Keratinocyte (primary cell): ENCODE measurements at regions not wholly inside any gene's neighbourhood (a gene's known extent, or its start where the extent isn't known, plus 50 kb on each side); places are given as distances from the start of the nearest gene placed in this dataset.
"Not testable (repeated sequence)": the region's sequence is repeated elsewhere in the genome, so short reads cannot be mapped to it uniquely, and the experiment has no call there.

Experiments
- DNase-seq: peaks from one replicate; pipeline ENCODE4 v3.0.0-alpha.2; 2011; ENCODE audit warnings: low read depth, missing footprints, low spot score
- FAIRE-seq: peaks from 2 replicates; lab custom pipeline; 2011; peaks lifted over from hg19 to GRCh38; lab: Jason Lieb, UNC
- H2AFZ ChIP-seq: 2 replicates; pipeline ENCODE4 v1.6.0; 2012; ENCODE audit warnings: low read length, control low read depth, inconsistent platforms; ENCODE audit not compliant: control insufficient read depth
- H3K27ac ChIP-seq: 2 replicates; pipeline ENCODE4 v1.5.1; 2011; ENCODE audit warnings: low read length; ENCODE audit not compliant: control insufficient read depth, insufficient read depth
- H3K27me3 ChIP-seq: 3 replicates; pipeline ENCODE4 v1.6.0; 2011; ENCODE audit warnings: low read length; ENCODE audit not compliant: control insufficient read depth, insufficient read depth; ENCODE audit errors: extremely low read depth
- H3K36me3 ChIP-seq, 2 experiments: 2 replicates in 1 of 2; 3 replicates in 1 of 2; pipeline ENCODE4 v1.5.1; 2011; ENCODE audit warnings: low read length in 2 of 2, mild to moderate bottlenecking in 1 of 2; ENCODE audit not compliant: control insufficient read depth in 2 of 2, insufficient read depth in 2 of 2; ENCODE audit errors: extremely low read depth in 1 of 2
- H3K4me1 ChIP-seq: 3 replicates; pipeline ENCODE4 v1.5.1; 2011; ENCODE audit warnings: low read length; ENCODE audit not compliant: control insufficient read depth, insufficient read depth; ENCODE audit errors: extremely low read depth
- H3K4me2 ChIP-seq: 3 replicates; pipeline ENCODE4 v1.6.0; 2011; ENCODE audit warnings: low read depth, low read length; ENCODE audit not compliant: control insufficient read depth, insufficient read depth; ENCODE audit errors: extremely low read depth
- H3K4me3 ChIP-seq, 3 experiments: fragments of 200-600 bp in 1 of 3; sonication (generic) in 1 of 3; 2 replicates in 2 of 3; 3 replicates in 1 of 3; pipeline ENCODE4 v1.5.1; 2011 to 2016; ENCODE audit warnings: low read length in 3 of 3, mild to moderate bottlenecking in 3 of 3, control low read depth in 2 of 3, inconsistent platforms in 1 of 3, low read depth in 1 of 3, mixed read lengths in 1 of 3, mixed run types in 1 of 3, moderate library complexity in 1 of 3; ENCODE audit not compliant: control insufficient read depth in 2 of 3, insufficient read depth in 2 of 3; ENCODE audit errors: extremely low read depth in 1 of 3
- H3K79me2 ChIP-seq: 2 replicates; pipeline ENCODE4 v1.6.0; 2012; ENCODE audit warnings: low read length; ENCODE audit not compliant: control insufficient read depth, insufficient read depth
- H3K9ac ChIP-seq: 3 replicates; pipeline ENCODE4 v1.6.0; 2011; ENCODE audit warnings: low read length; ENCODE audit not compliant: control insufficient read depth, insufficient read depth; ENCODE audit errors: extremely low read depth
- H3K9me1 ChIP-seq: 3 replicates; pipeline ENCODE4 v1.6.0; 2011; ENCODE audit warnings: low read length; ENCODE audit not compliant: control insufficient read depth, insufficient read depth; ENCODE audit errors: extremely low read depth
- H3K9me3 ChIP-seq: 2 replicates; pipeline ENCODE4 v1.5.1; 2012; ENCODE audit warnings: low read depth, low read length; ENCODE audit not compliant: control insufficient read depth
- H4K20me1 ChIP-seq: 3 replicates; pipeline ENCODE4 v1.6.0; 2011; ENCODE audit warnings: low read length; ENCODE audit not compliant: control insufficient read depth, insufficient read depth; ENCODE audit errors: extremely low read depth
- EZH2 ChIP-seq: IDR thresholded peaks from one replicate; pipeline ENCODE4 v1.6.1; 2012; ENCODE audit warnings: inconsistent platforms, mild to moderate bottlenecking, low read length, moderate library complexity
- dilution Hi-C: fragments of 300-500 bp; cut with MboI; formaldehyde crosslinking; loops from one replicate; pipeline ENCODE4 v1.7.0; 2020; ENCODE audit warnings: low sequenced_read_pairs; ENCODE audit not compliant: extremely low pct_ligation_motif_present
- TF ChIP-seq, protein P1 (sequence below), 3 experiments: IDR thresholded peaks in 1 of 3; conservative IDR thresholded peaks in 1 of 3; optimal IDR thresholded peaks in 1 of 3; 2 replicates in 2 of 3; 3 replicates in 1 of 3; pipeline versions ENCODE3 to v1.5.1; 2011; ENCODE audit warnings: low read length in 3 of 3, mild to moderate bottlenecking in 3 of 3, moderate library complexity in 2 of 3, control low read depth in 1 of 3, inconsistent platforms in 1 of 3; ENCODE audit not compliant: insufficient read depth in 2 of 3; ENCODE audit errors: extremely low read depth in 1 of 3

DNA sequence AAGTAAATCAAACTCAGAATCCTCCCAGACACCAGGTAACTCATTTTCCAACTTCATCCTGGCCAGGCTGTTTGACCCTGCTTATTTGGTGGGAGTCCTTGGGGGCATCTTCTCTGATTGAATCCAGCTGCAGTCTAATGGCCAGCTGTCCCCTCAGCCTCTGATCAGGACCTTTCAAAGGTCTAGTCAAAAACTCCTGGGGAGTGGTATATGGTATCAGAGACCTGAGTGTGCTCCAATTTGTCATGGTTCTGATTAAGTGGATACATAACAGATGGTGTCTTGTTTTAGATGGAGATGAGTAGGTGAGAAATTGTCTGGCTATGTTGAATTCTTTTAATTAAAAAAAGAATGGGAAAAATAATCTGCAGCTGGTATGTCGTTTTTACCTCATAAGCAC is 842.6 kb upstream of the ACVR2A start:
- Histone ChIP-seq H3K27ac (no peak overlapping the region), H3K9me3 (no peaks in the 10 kb centered on the region), H3K79me2 (no peaks in the 10 kb centered on the region), H3K9ac (no peak overlapping the region), H3K36me3 (no peaks in the 10 kb centered on the region), H3K9me1 (no peaks in the 10 kb centered on the region), H3K4me1 (no peaks in the 10 kb centered on the region), H4K20me1 (no peaks in the 10 kb centered on the region), H2AFZ (no peak overlapping the region), H3K4me2 (no peak overlapping the region), H3K4me3 (no peak overlapping the region), H3K27me3 (no peaks in the 10 kb centered on the region)
- DNase-seq (no peak), FAIRE-seq (no peak)
- TF ChIP-seq, protein P1, sequence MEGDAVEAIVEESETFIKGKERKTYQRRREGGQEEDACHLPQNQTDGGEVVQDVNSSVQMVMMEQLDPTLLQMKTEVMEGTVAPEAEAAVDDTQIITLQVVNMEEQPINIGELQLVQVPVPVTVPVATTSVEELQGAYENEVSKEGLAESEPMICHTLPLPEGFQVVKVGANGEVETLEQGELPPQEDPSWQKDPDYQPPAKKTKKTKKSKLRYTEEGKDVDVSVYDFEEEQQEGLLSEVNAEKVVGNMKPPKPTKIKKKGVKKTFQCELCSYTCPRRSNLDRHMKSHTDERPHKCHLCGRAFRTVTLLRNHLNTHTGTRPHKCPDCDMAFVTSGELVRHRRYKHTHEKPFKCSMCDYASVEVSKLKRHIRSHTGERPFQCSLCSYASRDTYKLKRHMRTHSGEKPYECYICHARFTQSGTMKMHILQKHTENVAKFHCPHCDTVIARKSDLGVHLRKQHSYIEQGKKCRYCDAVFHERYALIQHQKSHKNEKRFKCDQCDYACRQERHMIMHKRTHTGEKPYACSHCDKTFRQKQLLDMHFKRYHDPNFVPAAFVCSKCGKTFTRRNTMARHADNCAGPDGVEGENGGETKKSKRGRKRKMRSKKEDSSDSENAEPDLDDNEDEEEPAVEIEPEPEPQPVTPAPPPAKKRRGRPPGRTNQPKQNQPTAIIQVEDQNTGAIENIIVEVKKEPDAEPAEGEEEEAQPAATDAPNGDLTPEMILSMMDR (optimal IDR thresholded peaks at IDR 0.05 in 1 of 3, IDR thresholded peaks at IDR 0.05 in 1 of 3, conservative IDR thresholded peaks at IDR 0.05 in 1 of 3; ENCODE audit: extremely low read depth in 1 of 3, insufficient read depth in 2 of 3, low read length in 3 of 3), result no peak
- TF ChIP-seq EZH2, result no peak
- dilution Hi-C loops, result no loop called here

DNA sequence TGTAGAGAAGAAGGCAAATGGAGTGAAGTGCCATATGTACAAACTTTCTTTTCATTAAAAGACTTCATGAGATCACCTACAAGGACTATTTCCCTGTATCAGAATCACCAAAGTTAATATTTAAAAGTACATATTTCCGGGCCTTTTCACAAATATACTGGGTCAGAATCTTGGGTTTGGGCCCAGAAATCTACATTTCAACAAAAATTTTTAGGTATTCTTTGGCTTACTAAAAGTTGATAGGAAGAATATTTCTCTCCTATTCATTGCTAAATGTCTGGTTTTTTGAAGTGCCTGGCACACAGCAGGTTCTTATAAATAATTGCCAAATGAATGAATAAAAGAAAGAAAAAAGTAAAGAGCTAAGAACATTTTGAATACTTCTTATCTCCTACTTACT is 843.8 kb upstream of the ACVR2A start:
- Histone ChIP-seq H3K4me2 (no peak overlapping the region), H3K9me1 (no peaks in the 10 kb centered on the region), H3K27ac (no peak overlapping the region), H3K27me3 (no peaks in the 10 kb centered on the region), H3K4me1 (no peaks in the 10 kb centered on the region), H3K9me3 (no peaks in the 10 kb centered on the region), H3K36me3 (no peaks in the 10 kb centered on the region), H3K4me3 (no peak overlapping the region), H2AFZ (no peak overlapping the region), H3K79me2 (no peaks in the 10 kb centered on the region), H3K9ac (no peak overlapping the region), H4K20me1 (no peaks in the 10 kb centered on the region)
- TF ChIP-seq, protein P1 (optimal IDR thresholded peaks at IDR 0.05 in 1 of 3, IDR thresholded peaks at IDR 0.05 in 1 of 3, conservative IDR thresholded peaks at IDR 0.05 in 1 of 3; ENCODE audit: extremely low read depth in 1 of 3, insufficient read depth in 2 of 3, low read length in 3 of 3), result no peak
- no peak for TF ChIP-seq EZH2
- no peak for DNase-seq
- dilution Hi-C loops, result no loop called here
- no peak for FAIRE-seq

DNA sequence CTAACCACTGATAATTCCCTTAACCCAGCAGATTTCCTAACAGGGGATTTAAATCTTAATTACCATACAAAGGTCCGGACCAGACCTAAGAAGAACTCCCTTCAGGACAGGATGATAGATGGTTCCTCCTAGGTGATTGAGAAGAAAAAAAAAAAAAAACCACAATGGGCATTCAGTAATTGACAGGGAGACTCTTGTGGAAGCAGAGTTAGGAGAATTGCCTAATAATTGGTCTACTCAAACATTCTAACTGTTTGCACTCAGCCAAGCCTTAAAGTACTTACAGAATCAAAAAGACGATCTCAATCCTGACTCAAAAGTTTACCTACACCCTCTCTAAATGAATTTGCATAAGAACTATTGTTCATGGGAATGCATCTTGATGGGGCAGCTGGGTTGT is 844.7 kb upstream of the ACVR2A start:
- H3K9me3 ChIP-seq, H3K9me1 ChIP-seq, H3K4me1 ChIP-seq, H3K4me2 ChIP-seq, FAIRE-seq, H3K27me3 ChIP-seq, H4K20me1 ChIP-seq, dilution Hi-C loops, H3K36me3 ChIP-seq, DNase-seq, H3K4me3 ChIP-seq, H3K27ac ChIP-seq, H2AFZ ChIP-seq, H3K9ac ChIP-seq, H3K79me2 ChIP-seq: not testable (repeated sequence)
